H1 (cell line): ENCODE measurements at regions not wholly inside any gene's neighbourhood (a gene's known extent, or its start where the extent isn't known, plus 50 kb on each side); places are given as distances from the start of the nearest gene placed in this dataset.

Experiments
- HDAC2 ChIP-seq, 2 experiments: fragments of 300-600 bp in 1 of 2; sonication (generic) in 1 of 2; IDR thresholded peaks; 2 replicates each; pipeline ENCODE4 v1.6.1; 2011 to 2012; ENCODE audit warnings: low read depth in 2 of 2, low read length in 2 of 2, mild to moderate bottlenecking in 2 of 2, moderate library complexity in 2 of 2, borderline replicate concordance in 1 of 2, inconsistent platforms in 1 of 2
- KDM5A ChIP-seq: fragments of 200-600 bp; IDR thresholded peaks from 2 replicates; pipeline ENCODE4 v1.7.1; 2012; ENCODE audit warnings: mild to moderate bottlenecking, low read length, inconsistent platforms, mixed read lengths
- POU5F1 ChIP-seq: IDR thresholded peaks from 2 replicates; pipeline ENCODE4 v1.6.1; 2011; ENCODE audit warnings: low read depth, mild to moderate bottlenecking, low read length, moderate library complexity
- SP1 ChIP-seq: IDR thresholded peaks from 2 replicates; pipeline ENCODE4 v1.6.1; 2011; ENCODE audit warnings: low read depth, low read length

- no peak for TF ChIP-seq POU5F1
- no peak for TF ChIP-seq KDM5A
- no peak for TF ChIP-seq SP1
- TF ChIP-seq HDAC2 (IDR thresholded peaks at IDR 0.05; ENCODE audit: borderline replicate concordance in 1 of 2, low read depth in 2 of 2, low read length in 2 of 2): no peak
Measured at GRCh38 chr6:147108259-147108910, 95.8 kb upstream of the STXBP5 start (continued).
